HT-29 (cell line): ENCODE measurements at regions not wholly inside any gene's neighbourhood (a gene's known extent, or its start where the extent isn't known, plus 50 kb on each side); places are given as distances from the start of the nearest gene placed in this dataset.

Experiments used
- DNase-seq: peaks from one replicate; pipeline ENCODE4 v3.0.0-alpha.2; 2015; ENCODE audit warnings: low spot score

DNA sequence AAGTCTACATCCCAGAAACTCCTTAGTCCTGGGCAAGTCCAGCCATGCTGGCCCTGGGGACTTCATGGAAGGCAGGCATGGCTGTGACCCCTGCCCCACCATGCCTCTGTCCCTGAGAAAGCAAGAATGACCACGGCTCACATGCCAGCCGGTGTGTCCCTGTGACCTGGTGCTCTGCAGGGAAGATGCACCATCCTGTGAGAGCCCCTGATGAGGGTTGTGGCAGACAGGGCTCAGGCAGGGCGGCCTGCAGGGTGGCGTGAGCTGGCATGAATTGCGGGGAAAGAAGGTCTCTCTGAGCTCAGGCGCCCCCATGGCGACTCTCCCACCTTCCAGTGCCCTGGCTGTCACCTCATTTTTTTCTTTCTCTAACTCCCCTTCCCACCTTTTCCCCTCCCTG is 260.3 kb downstream of the RBFOX3 start:
- no peak for DNase-seq

DNA sequence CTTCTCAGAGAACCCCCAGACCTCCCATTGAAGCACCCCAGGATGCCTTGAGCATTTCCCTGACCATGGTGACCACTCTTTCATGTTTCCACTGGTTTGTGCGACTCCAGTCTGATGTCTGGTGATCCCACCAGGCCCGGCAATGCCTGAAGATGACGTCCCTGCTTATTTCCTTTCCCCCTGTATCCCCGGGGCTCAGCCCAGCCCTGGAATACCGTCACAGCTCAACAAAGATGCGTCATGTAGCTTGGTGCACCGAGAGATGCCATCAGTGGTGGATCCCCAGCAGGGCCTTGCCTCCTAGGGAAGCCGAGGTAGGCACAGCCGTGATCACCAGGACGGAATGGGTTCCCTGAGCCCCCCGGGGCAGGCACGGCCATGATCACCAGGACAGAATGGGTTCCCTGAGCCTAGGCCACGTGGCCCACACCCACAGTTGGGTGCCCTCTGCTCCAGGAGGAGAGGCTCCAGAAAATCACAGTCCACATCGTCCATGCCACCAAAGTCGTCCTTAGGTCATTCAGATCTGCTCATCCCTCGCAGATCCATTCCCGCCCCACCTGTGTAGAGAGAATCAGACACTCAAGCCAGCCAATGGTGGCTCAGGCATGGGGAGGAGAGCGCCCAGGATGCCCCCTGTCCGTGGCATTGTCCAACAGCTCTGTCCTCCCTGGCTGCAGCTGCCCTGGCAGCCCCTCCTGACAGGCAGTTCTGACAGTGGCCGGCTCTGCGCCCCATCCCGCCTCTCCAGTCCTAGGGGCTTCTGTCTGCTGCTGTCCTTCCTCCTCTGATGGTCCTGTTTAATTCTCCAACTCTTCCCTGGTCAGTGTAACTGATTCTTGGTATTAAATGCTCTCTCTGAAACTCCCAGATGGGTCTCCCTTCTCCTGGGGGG is 261.1 kb downstream of the RBFOX3 start:
- DNase-seq = no peak

DNA sequence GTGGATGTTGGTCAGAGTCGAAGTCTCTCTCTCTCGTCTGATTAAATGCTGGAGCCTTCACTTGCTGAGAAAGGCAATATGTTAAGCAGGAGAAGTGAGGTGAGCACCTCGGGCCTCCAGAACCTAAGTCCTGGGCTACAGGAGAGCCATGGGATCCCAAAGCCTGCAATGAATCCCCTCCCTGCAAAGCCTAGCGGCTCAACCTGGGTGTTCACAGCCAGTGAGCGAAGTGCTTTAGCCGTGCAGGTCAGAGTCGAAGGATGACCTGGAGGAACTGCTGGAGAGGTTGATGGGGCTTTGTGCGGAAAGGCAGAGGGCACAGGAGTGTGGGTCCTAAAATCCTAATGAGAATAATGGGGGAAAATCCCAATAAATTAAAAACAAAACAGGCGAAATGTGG is 267.8 kb downstream of the ENGASE start:
- no peak for DNase-seq

DNA sequence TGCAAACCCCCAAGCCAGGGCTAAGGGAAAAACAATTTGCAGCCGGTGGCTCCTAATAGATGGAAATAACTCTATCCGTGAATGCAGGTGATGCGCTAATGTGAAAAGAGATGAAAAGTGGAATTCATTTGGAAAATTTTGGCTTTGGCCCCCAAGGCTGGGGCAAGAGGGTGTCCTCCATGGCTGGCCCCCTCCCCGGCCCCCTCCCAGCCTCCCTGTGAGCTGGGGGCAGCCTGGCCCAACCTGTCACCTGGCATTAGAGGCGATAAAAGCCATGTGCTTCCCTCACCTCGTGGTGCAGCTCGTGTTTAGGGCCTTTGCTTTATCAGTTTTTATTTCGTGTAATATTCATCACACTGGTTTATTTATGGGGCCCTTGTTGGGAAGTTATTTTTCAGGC is 267.2 kb downstream of the ENGASE start:
- no peak for DNase-seq

DNA sequence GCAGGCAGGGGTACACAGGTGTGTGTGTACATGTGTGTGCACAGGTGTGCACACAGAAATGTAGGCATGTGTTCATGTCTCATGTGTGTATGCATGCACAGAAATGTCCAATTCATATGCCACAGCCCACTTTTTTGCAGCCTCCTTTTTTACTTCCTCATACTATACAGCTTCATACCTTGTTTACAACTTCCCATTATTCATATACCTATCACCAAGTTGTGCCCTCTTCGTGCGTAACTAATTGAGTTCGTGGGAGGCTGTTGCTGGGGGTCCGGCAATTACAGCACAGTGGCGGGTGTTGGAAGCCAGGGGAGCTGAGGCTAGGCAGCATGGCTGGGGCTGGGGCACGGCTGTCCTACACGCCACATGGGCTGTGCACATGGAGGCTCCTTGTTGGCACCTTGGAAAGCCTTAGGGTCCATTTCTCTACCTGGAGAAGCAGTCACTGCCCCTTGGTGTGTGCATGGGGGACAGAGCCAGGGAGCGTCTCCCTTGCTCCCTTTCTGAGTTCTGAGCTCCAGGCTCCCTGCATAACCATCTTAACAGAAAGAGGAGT is 266.7 kb downstream of the ENGASE start:
- no peak for DNase-seq

DNA sequence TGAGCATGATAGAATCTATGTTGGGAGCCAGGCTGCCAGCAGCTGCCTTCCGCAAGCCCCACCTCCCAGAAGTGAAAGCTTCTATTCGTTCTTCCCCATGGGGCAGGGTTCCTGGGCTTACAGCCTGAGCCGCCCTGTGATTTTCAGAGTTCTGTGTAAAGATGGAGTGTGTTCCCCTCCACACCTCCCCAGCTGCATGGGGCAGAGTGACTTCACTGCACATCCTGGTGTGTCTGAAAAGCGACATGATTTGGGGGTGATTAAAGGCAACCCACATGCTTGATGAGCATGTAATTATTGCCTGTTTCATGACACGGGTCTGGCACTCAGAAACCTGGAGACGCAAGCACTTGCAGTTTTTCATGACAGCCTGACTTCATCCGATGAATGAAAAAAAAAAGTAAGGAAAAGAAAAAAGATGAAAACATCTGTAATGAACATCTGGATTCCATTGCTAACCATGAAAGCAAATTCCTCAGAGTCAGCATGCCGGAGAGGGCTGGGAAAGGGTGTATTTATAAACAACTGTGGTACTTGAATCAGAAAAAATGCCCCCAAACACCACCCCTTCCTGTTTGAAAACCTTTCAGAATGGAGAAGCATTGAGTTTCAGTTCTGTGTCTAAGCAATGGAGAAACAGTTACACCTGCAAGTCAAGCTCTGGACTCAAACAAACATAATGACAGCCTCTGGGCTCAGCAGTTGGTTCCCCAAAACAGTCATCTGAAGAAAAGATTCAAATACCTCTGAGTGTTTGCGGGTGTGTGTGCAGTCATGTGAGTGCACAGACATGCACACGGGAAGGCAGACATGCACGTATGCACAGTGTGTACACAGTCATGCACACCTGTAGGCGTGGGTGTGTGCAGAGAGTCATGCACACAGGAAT is 266.0 kb downstream of the ENGASE start:
- no peak for DNase-seq

DNA sequence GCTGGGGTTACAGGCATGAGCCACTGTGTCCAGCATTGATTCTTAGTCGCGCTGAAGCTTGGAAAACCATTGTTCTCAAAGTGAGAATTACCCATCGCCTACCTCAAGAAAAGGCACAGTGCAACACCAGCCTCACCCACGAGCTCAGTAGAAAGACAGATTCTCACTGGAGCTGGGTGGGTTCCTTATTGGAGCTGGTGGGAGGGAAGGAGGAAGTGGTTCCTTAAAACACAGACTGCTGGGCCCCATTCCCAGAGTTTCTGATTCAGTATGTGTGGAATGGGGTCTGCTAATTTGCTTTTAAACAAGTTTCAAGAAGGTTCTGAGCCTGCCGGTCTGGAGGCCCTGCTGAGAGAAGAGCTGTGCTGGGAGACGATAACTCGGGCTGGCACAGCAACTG is 264.7 kb downstream of the ENGASE start:
- DNase-seq = no peak

DNA sequence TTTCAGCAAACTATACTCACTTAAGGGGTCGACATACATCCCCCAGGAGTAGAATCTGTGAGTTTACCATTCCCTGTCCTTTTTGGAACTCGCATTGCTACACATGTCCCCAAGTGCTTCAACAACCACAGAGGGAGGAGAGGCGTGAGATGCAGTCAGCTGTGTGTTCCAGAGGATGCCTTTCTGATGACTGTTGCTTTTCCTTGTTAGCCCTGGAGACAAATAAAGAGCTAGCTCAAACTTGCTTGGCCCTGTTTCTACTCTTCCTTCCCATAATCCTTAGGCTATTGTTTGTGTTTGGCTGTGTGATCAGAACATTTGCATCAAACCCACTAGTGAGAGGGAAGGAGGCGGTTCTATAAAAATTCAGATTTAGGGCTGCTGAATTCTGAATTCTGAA is 264.0 kb downstream of the ENGASE start:
- no peak for DNase-seq

DNA sequence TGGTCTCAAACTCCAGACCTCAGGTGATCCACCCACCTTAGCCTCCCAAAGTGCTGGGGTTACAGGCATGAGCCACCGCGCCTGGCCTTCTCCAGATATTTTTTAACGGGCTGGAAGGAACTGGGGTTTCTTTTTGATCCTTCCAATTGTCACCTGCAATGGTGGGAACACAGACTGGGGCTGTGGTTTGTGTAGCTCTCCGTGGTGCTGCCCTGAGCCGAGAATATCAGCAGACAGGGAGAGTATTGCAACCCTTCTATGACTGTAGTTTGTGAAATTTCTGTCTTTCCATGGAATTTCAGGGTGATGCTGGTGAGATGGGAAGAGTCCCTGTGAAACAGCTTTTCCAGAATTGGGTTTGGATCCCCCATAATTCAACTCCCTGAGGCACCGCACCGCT is 263.5 kb downstream of the ENGASE start:
- DNase-seq = no peak

DNA sequence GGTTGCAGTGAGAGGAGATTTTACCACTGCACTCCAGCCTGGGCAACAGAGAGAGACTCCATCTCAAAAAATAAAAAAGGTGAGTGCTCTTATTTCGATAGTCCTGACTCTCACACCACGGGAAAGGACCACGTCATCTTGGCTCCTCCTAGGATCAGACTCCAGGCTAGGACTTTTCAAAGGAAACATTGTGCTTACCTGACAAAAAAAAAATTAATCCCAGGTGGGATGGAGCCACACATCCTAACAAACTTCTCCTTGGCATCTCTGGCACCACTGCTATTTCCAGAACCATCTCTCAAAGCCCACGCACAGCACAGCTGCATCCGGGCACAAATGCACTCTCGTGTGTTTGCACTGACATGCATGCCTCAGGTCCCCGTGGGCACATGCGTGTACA is 262.4 kb downstream of the ENGASE start:
- no peak for DNase-seq

DNA sequence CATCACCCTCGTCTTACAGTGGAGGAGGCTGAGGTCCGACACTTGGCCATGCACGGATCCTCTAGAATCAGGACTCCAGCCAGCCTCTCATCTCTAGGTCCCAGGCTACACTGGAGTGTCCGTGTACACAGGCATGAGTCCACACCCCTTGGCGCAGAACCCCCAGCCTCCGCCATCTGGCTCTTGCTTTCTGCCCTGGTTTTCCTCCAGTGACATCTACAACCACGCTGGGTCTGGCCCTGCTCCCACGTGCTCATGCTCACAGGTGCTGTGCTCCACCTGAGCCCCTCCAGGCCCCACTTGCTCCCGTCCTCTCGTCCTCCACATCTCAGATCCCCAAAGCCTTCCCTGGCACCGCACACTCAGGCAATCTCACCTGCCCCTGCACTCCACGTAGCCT is 260.8 kb downstream of the ENGASE start:
- no peak for DNase-seq

DNA sequence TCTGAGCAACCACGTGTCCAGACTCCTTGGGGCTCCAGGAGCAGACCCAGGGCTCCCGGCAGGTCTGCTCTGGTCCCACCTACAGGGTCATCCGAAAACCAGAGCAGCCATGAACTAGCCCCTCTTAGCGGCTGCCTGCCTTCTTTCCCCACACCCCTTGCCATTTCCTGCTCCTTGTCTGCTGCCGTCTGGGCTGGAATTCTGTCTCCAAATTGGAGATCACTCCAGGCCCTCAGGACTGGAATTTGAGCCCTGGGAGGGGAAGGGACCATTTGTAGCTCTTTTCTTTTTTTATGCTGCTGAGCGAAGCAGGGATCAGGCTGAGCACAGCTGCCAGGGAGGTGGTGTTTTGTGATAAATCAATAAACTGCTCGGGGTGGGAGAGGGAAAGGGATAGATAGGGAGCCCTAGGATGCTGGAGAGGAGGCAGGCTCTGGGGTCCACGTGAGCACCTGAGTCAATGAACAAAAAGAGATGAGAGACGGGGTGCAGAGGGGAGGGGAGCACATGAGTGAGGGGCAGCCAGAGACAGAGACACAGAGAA is 257.5 kb downstream of the ENGASE start:
- DNase-seq = no peak

DNA sequence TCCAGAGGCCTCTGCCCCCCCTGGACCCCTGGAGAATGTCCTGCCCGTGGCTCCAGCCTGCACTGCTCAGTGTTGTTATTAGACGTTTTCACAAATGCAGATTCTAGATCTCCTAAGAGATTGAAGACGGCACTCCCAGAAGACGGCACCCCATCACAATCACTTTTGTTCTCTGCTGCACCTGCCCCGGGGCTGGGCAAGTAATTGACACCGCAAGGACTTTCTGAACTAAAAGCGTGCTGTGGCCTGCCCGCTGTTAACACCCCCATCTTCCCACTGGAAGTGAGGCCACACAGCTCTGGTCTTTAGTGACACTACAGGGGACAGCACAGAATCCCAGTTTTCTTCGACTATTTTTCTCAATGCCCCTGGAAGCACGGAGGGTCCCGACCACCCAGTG is 256.9 kb downstream of the ENGASE start:
- DNase-seq = no peak

DNA sequence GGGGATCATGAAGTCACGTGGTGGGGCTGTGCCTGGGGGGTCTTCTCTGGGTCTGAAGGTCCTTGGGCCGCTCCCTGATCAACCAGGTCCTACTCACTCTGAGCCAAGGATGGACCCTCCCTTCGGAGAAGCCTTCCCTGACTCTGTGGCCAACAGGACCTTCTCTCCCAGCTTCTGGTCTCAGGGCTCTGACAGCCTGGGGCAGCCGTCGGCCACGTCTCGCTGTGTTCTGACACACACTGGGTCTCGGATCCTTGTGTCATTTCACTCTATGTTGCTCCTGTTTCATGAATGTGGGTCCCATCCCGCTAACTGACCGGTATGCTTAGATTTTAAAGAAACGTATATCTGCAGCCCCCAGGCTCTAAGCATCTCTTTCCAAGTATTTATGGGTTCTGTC is 256.1 kb downstream of the ENGASE start:
- no peak for DNase-seq

DNA sequence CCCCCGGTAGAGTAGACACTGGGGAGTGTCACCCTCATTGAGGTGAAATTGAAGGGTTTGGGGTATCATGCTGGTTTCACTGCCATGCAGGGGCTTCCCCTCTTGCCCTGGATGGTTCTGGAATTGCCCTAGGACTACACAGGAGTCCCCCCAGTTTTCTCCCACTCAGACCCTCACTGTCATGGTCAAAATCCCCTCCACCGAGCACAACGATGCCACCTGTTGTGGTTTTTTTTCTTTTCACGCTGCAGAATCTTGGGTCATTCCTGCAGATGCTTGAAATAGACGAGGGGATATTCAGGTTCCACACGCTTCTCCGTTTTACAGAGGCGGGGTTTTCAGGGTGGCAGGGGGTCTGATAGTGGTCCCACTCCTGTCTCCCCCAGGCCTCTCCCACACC is 255.6 kb downstream of the ENGASE start:
- no peak for DNase-seq

DNA sequence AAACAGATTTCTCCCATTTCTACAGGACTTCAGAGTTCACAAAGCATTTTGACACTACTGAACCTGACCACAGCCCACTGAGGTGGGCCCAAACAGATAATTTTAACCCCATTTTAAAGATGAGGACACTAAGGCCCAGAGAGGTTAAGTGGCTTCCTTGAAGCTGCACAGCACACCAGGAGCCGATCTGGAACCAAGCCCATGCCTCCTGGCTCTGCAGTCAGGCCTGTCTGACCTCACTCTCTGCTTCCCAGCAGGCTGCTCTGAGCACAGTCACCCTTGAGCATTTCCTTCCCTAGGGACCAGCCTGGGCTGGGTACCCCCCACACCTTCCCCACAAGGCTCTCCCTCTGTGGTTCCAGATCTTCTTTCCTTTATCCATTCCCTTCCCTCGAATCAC is 252.2 kb downstream of the ENGASE start:
- no peak for DNase-seq

DNA sequence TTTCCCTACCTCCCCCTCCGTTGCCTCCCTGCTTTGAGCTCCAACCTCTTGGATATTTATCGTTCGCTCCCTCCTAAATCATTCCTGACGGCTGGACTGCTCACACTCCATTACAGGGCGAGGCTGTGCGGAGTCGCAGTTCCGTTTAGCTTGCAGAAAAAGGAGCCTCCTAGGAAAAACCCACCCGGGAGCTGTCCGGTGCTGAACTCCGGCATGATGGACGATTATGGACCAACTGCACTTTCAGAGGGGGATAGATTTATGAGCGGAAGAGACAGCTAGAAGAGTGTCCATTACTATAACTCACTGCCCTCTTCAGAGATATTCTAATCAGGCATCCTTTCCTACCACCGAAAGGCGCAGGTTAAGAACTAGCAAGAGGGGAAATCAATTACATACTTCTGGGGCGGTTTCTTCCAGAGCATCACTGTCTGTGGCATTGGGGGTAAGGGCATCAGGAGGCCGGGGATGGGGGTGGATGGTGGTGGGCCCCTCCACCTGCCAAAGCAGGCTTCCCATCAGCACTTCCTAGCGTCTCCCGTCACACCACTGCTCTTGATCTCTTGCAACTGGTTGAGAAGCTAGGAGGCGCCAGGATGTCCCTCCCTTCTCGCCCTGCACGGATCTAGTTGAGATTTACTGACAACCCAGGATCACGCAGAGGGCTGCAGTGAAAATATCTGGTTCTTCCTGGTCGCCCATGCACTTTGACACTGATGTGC is 251.2 kb downstream of the ENGASE start:
- no peak for DNase-seq

DNA sequence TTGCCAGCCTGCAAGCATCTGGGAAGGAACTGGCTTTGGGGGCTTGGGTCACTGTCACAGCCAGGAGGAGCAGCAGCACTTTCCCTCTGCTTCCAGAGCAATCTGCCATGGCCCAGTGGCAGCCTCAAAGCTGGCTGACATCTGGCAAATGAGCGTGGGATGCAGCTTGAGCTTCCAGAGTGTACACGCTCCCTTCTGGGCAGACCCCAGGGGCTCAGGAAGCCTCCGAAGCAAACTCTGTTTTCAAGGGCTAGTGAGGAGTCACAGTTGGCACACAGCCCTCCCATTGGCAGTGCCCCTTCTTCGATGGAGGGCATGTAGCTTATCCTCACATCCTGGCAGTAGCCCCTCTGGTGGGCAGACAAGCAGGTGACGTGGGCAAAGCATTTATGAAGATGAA is 249.6 kb downstream of the ENGASE start:
- no peak for DNase-seq

DNA sequence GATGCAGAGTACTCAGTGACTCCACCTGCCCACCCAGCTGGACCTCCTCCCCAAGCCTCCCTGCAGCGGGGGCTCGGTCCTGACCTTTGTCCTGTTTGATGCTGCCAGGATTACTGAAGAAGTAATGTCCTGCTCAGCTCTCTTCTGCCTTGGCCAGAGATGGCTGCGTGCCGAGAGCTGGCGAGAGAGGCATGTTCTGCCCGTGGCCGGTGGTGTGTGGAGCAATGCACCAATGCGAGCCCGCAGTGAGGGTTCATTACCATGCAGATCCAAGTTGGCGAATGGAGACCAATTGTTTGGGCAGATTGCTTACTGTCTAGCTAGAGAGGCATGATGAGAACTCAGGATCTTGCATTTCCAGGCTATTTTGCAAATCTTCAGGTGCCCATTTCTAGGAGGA is 248.9 kb downstream of the ENGASE start:
- no peak for DNase-seq

DNA sequence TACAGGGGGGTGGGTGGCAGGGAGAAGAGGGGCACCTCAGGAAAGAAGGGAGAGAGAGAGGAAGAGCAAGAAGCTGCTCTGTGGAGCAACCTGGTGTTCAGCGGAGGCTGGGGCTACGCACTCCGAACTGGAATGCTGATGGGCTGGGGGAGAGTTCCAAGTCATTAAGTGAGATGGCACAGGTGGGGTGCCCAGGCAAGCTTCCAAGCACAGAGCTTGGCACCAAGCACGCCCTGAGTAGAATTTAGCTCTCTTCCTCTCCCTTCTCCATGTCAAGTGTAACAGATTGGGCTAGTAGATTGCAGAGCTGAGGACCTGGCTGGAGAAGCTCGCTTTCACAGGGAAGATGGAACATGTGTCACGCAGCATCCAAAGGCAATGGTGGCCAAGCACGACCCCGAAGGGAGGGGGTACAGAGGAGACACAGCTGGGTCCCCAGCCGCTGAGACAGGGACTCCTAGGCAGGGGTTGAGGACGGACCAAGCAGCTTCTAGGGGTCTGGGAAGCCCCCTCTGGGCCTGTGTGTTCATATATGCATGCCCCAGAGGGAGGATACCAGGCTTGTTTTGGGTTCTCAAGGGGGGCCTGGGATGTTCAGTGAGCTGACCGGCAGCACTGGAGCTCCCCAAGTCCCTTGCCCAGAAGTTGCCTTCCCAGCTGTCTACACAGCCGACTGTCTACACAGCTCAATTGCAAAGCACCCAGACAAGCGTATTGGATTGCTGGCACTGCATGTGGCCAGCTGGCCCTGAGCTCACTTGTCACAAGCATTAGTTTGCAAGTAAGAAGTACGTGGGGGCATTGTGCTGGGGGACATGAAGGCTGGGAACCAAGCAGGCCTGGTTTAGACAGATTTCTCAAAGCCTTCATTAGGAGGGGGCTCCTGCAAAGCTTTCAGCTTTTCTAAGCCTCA is 247.8 kb downstream of the ENGASE start:
- DNase-seq = no peak
